HepG2 (cell line): ENCODE measurements at regions not wholly inside any gene's neighbourhood (a gene's known extent, or its start where the extent isn't known, plus 50 kb on each side); places are given as distances from the start of the nearest gene placed in this dataset.

Source experiments
- FIP1L1 ChIP-seq: fragments of 200-400 bp; formaldehyde crosslinking; IDR thresholded peaks from 2 replicates; pipeline ENCODE4 v1.6.1; 2018; ENCODE audit warnings: low read depth, mild to moderate bottlenecking, low read length, moderate library complexity, borderline replicate concordance; ENCODE audit not compliant: insufficient read depth
- JUND ChIP-seq: sonication (generic); formaldehyde crosslinking; IDR thresholded peaks from 2 replicates; pipeline ENCODE4 v1.8.0; 2022; ENCODE audit warnings: mild to moderate bottlenecking, missing genetic modification reagents
- MEIS1 ChIP-seq: sonication (generic); formaldehyde crosslinking; IDR thresholded peaks from 2 replicates; pipeline ENCODE4 v1.9.0; 2021; ENCODE audit warnings: mild to moderate bottlenecking, missing genetic modification reagents, moderate library complexity, borderline replicate concordance
- PAXIP1 ChIP-seq: sonication (generic); formaldehyde crosslinking; conservative IDR thresholded peaks from 2 replicates; pipeline ENCODE4 v1.4.0; 2020; ENCODE audit warnings: mild to moderate bottlenecking, missing genetic modification reagents, moderate library complexity
- STAT5B ChIP-seq: sonication (generic); formaldehyde crosslinking; IDR thresholded peaks from 2 replicates; pipeline ENCODE4 v1.4.0; 2020; ENCODE audit warnings: missing genetic modification reagents
- ZBTB49 ChIP-seq: sonication (generic); formaldehyde crosslinking; IDR thresholded peaks from 2 replicates; pipeline ENCODE4 v1.4.0; 2020; ENCODE audit warnings: missing genetic modification reagents, borderline replicate concordance
- ZFP36L1 ChIP-seq: sonication (generic); formaldehyde crosslinking; IDR thresholded peaks from 2 replicates; pipeline ENCODE4 v1.8.0; 2022; ENCODE audit warnings: mild to moderate bottlenecking, missing genetic modification reagents, moderate library complexity
- ZNF496 ChIP-seq: sonication (generic); formaldehyde crosslinking; IDR thresholded peaks from 2 replicates; pipeline ENCODE4 v1.8.1; 2023; ENCODE audit warnings: mild to moderate bottlenecking, moderate library complexity, missing genetic modification reagents; ENCODE audit not compliant: insufficient replicate concordance
- ZSCAN21 ChIP-seq: sonication (generic); formaldehyde crosslinking; IDR thresholded peaks from 2 replicates; pipeline ENCODE4 v1.8.0; 2022; ENCODE audit warnings: mild to moderate bottlenecking, missing genetic modification reagents, moderate library complexity, borderline replicate concordance
- TF ChIP-seq, protein P1 (sequence below): sonication (generic); formaldehyde crosslinking; IDR thresholded peaks from 2 replicates; pipeline ENCODE4 v1.4.0; 2020; ENCODE audit warnings: mild to moderate bottlenecking, missing genetic modification reagents

DNA sequence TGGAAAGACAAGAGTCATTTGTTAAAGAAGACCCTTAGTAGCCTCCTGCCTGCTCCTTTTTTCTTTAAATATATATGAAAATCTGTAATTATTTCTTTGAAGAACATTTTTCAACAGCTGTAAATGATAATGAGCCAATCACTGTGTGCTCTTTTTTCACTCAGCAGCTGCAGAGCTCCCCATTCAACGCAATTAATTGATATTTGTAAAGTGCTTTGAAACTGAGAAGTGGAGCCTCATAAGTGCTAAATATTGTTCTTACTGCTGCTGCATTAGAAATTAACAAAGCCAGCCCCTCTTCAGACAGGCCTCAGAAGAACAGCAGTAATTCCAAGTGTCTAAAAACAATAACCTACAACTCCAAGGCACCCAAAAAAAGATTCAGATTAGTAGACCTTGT is 224.3 kb downstream of the GXYLT1 start (continued):
- TF ChIP-seq, protein P1, sequence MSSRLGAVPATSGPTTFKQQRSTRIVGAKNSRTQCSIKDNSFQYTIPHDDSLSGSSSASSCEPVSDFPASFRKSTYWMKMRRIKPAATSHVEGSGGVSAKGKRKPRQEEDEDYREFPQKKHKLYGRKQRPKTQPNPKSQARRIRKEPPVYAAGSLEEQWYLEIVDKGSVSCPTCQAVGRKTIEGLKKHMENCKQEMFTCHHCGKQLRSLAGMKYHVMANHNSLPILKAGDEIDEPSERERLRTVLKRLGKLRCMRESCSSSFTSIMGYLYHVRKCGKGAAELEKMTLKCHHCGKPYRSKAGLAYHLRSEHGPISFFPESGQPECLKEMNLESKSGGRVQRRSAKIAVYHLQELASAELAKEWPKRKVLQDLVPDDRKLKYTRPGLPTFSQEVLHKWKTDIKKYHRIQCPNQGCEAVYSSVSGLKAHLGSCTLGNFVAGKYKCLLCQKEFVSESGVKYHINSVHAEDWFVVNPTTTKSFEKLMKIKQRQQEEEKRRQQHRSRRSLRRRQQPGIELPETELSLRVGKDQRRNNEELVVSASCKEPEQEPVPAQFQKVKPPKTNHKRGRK = no peak
- no peak for TF ChIP-seq PAXIP1 (CRISPR knock-in tag)
- TF ChIP-seq FIP1L1 = no peak
- no peak for TF ChIP-seq ZSCAN21
- TF ChIP-seq ZBTB49 (CRISPR knock-in tag) = no peak
- TF ChIP-seq ZFP36L1 (CRISPR knock-in tag) = no peak
- TF ChIP-seq STAT5B (CRISPR knock-in tag) = no peak
- no peak for TF ChIP-seq ZNF496
- TF ChIP-seq JUND (CRISPR knock-in tag) = no peak
- no peak for TF ChIP-seq MEIS1 (CRISPR knock-in tag)
